Erythroblast (primary cell): ENCODE measurements at regions not wholly inside any gene's neighbourhood (a gene's known extent, or its start where the extent isn't known, plus 50 kb on each side); places are given as distances from the start of the nearest gene placed in this dataset.

Experiments
- DNase-seq, 2 experiments: peaks; one replicate each; lab custom pipeline; 2025; lab: John Stamatoyannopoulos, UW
- GATA1 ChIP-seq: IDR thresholded peaks from 2 replicates; pipeline ENCODE4 v1.6.1; 2011; ENCODE audit warnings: low read depth, mild to moderate bottlenecking, control low read depth, low read length, moderate library complexity
- POLR2A ChIP-seq: IDR thresholded peaks from 2 replicates; pipeline ENCODE4 v1.6.1; 2011; ENCODE audit warnings: mild to moderate bottlenecking, low read length

DNA sequence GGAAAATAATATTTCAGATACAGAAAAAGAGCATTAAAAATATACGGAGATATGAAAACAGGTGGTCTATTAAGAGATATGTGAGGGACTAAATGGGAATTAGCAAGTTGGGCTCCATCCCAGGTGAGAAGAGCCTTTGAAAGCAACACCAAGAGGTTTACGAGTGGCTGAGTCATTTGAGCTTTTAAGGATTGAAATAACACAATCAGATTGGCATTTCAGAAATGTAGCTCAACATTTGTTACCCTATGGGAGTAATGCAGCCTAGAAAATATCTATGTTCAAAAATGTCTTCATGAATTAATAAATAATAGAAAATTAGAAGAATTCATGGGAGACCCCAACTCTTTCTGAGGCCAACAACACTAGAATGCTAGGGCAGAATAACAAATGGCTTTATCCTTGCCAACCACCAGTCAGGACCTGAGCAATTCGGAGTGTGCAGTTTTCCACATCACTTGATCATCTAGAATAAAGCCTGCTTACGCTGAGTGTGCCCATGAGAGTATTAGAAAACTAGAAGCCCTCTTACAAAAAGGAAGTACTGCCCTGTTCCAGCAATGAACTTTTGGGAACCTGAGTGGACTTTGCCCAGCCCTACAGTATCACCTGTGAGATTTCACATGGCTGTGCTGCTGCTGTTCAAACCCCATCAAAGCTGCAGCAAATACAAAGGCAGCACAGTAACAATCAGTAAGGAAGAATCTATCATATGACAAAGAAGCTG, 538.0 kb upstream of the CAMK1G start:
- no peak for DNase-seq
- no peak for TF ChIP-seq GATA1
- TF ChIP-seq POLR2A = no peak

GRCh38 chr1:209046058-209046417, 537.5 kb upstream of the CAMK1G start:
- no peak for TF ChIP-seq GATA1
- TF ChIP-seq POLR2A = no peak
- no peak for DNase-seq

DNA sequence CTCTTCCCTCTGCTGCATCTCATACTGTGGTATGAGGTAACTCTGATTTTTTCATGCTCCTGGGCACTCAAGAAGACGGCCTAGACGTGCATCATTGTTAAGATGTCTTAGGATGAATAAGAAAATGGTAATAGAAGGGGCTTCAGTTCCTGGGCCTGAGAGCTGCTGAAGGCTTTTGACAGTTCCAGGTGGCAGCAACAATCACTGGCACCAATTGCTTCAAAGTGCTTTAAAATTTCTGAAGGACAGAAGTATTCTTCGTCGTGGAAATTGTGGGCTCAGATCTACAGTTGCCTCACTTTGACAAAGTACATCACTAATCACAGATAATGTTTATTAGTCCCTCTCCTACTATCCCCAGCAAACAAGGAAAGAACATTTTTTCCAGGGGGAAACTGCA, 536.6 kb upstream of the CAMK1G start:
- no peak for TF ChIP-seq GATA1
- no peak for TF ChIP-seq POLR2A
- DNase-seq = no peak

DNA sequence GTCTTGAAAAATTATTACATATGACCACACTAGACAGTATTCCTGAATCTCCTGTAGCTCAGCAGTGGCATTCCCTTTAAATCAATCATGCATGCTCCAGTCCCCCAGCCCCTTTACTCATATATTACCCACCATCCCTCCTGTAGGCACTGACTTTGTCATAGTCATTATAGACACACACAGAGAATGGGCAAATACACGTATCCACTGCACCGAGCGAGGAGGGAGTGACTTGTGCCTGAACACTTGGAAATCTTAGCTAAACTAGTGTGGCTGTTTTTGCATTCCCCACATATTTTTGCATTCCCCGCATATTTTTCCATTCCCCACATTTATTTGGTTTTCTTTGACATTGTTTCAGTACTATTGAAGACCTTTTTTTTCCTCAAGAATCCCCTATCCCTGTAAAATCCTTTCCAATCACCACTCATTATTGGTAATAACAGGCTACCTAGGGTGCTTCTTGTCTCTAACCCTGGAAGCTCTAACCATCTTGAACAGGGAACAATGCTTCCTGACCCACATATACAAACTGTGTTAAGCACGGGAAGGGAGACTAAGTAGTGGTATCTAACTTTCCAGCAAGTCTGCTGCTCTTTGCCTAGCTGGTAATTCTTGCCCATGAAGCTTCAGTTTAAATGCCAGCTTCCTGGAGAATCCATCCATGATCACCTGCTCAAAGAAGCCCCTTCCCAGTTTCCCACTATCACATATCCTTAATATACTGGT, 534.4 kb upstream of the CAMK1G start:
- no peak for DNase-seq
- TF ChIP-seq GATA1 = no peak
- TF ChIP-seq POLR2A = no peak

- DNase-seq = no peak
- no peak for TF ChIP-seq POLR2A
- TF ChIP-seq GATA1 = no peak
Observed at GRCh38 chr1:209051570-209051969, 531.9 kb upstream of the CAMK1G start.

- DNase-seq = no peak
- TF ChIP-seq GATA1 (no peak), POLR2A (no peak)
Observed at GRCh38 chr1:209053587-209053986, 529.9 kb upstream of the CAMK1G start.

DNA sequence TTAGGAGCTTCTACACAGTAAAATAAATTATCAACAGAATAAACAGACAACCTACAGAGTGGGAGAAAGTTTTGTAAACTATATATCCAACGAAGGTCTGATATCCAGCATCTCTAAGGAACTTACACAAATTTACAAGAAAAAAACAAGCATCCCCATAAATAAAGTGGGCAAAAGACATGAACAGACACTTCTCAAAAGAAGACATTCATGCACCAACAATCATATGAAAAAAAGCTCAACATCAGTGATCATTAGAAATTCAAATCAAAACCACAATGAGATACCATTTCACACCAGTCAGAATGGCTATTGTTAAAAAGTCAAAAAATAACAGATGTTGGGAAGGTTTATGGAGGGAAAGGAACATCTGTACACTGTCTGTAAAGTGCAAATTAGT, 526.4 kb upstream of the CAMK1G start:
- no peak for DNase-seq
- TF ChIP-seq POLR2A (no peak), GATA1 (no peak)

GRCh38 chr1:209057901-209058300, 525.6 kb upstream of the CAMK1G start:
- DNase-seq = no peak
- TF ChIP-seq POLR2A (no peak), GATA1 (no peak)

DNA sequence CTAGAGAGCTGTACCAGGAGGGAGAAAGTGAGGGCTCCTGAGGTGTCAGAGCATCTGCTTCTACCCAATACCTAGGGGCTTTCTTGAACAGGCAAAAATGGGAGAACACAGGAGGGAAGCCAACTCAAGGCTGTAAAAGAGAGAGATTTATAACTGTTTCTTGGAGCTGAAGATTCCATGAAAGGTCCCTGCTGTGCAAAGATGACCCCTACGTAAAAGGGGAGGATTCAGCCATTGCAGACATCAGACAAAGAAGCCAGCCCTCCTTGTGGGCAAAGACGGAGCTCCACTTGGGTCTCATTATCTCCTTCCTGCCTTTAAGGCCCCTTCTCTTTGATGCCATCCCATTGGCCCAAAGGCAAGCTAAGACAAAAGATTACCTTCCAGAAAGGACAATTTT, 524.1 kb upstream of the CAMK1G start:
- DNase-seq = no peak
- TF ChIP-seq POLR2A = no peak
- TF ChIP-seq GATA1 = no peak

DNA sequence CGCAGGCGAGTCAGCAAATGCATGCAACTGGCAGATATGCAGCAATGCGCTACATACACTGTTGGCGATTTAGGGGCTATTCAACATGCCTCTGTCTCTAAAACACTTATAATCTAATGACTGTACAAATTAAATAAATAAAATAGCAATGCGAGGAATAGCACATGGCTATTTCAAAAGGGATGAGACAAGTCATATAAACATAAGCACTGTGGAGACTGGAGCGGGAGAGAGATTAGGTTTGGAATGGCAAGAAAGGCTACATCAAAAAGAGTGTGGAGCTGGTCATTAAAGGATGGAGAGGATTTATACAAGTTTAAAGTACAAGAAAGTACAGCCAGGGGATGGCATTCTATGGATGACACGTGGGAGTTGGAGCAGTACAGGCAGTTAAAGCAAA, 523.5 kb upstream of the CAMK1G start:
- TF ChIP-seq POLR2A (no peak), GATA1 (no peak)
- no peak for DNase-seq

GRCh38 chr1:209062081-209062620, 521.4 kb upstream of the CAMK1G start:
- no peak for TF ChIP-seq POLR2A
- no peak for TF ChIP-seq GATA1
- no peak for DNase-seq

DNA sequence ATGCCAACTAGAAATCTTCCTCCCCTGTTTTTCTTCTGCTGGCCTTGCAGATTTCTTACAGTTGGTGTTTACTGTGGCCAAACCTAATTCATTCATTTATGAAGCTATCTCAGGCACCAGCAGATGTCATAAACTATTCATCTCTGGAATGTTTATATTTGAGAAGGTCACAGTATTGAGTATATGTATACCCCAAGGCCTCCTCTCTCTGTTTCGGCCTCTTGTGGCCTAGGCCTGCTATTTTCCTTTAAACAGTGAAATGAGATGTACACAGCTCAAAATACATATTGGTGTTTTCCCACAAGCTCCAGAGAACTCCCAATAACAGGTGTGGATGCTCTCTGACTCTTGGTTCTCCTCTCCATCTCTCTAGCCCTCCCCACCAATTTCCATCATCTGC, 520.7 kb upstream of the CAMK1G start:
- DNase-seq = no peak
- no peak for TF ChIP-seq GATA1

GRCh38 chr1:209063767-209064659, 519.5 kb upstream of the CAMK1G start:
- no peak for TF ChIP-seq POLR2A
- TF ChIP-seq GATA1 = no peak
- DNase-seq = no peak
